ENCODE measurements at regions not wholly inside any gene's neighbourhood (a gene's known extent, or its start where the extent isn't known, plus 50 kb on each side); places are given as distances from the start of the nearest gene placed in this dataset.

GRCh38 chr14:81970307-81970706, 436.7 kb upstream of the SEL1L start:
- DNase-seq (ENCODE audit: low spot score) (no peak), ATAC-seq (ENCODE audit: low read depth) (no peak)
- no peak for TF ChIP-seq CTCF (IDR thresholded peaks at IDR 0.05; ENCODE audit: poor library complexity, severe bottlenecking)
- Histone ChIP-seq H3K4me1 (ENCODE audit: insufficient read depth, poor library complexity, severe bottlenecking) (no peaks in the 10 kb centered on the region), H3K27ac (ENCODE audit: poor library complexity, severe bottlenecking) (no peak overlapping the region), H3K9me3 (ENCODE audit: severe bottlenecking) (no peaks in the 10 kb centered on the region), H3K4me3 (ENCODE audit: severe bottlenecking) (no peak overlapping the region), H3K36me3 (ENCODE audit: low read depth) (no peaks in the 10 kb centered on the region), H3K27me3 (ENCODE audit: insufficient read depth, poor library complexity, severe bottlenecking) (no peaks in the 10 kb centered on the region)

GRCh38 chr14:81971911-81972310, 438.3 kb upstream of the SEL1L start:
- Histone ChIP-seq H3K9me3 (ENCODE audit: severe bottlenecking) (no peaks in the 10 kb centered on the region), H3K36me3 (ENCODE audit: low read depth) (no peaks in the 10 kb centered on the region), H3K27ac (ENCODE audit: poor library complexity, severe bottlenecking) (no peak overlapping the region), H3K4me3 (ENCODE audit: severe bottlenecking) (no peak overlapping the region), H3K27me3 (ENCODE audit: insufficient read depth, poor library complexity, severe bottlenecking) (no peaks in the 10 kb centered on the region), H3K4me1 (ENCODE audit: insufficient read depth, poor library complexity, severe bottlenecking) (no peaks in the 10 kb centered on the region)
- DNase-seq (ENCODE audit: low spot score), result no peak
- TF ChIP-seq CTCF (IDR thresholded peaks at IDR 0.05; ENCODE audit: poor library complexity, severe bottlenecking), result no peak
- ATAC-seq (ENCODE audit: low read depth), result no peak

GRCh38 chr14:81972601-81973000, 438.9 kb upstream of the SEL1L start:
- no peak overlapping the region for H3K4me3 ChIP-seq (ENCODE audit: severe bottlenecking)
- no peaks in the 10 kb centered on the region for H3K27me3 ChIP-seq (ENCODE audit: insufficient read depth, poor library complexity, severe bottlenecking)
- no peaks in the 10 kb centered on the region for H3K36me3 ChIP-seq (ENCODE audit: low read depth)
- DNase-seq (ENCODE audit: low spot score) (no peak), ATAC-seq (ENCODE audit: low read depth) (no peak)
- no peak for TF ChIP-seq CTCF (IDR thresholded peaks at IDR 0.05; ENCODE audit: poor library complexity, severe bottlenecking)
- H3K27ac ChIP-seq (ENCODE audit: poor library complexity, severe bottlenecking), result no peak overlapping the region
- no peaks in the 10 kb centered on the region for H3K4me1 ChIP-seq (ENCODE audit: insufficient read depth, poor library complexity, severe bottlenecking)
- H3K9me3 ChIP-seq (ENCODE audit: severe bottlenecking), result no peaks in the 10 kb centered on the region

- no peak for TF ChIP-seq CTCF (IDR thresholded peaks at IDR 0.05; ENCODE audit: poor library complexity, severe bottlenecking)
- Histone ChIP-seq H3K27ac (ENCODE audit: poor library complexity, severe bottlenecking) (no peak overlapping the region), H3K4me3 (ENCODE audit: severe bottlenecking) (no peak overlapping the region), H3K9me3 (ENCODE audit: severe bottlenecking) (no peaks in the 10 kb centered on the region), H3K4me1 (ENCODE audit: insufficient read depth, poor library complexity, severe bottlenecking) (no peaks in the 10 kb centered on the region), H3K27me3 (ENCODE audit: insufficient read depth, poor library complexity, severe bottlenecking) (no peaks in the 10 kb centered on the region), H3K36me3 (ENCODE audit: low read depth) (no peaks in the 10 kb centered on the region)
- ATAC-seq (ENCODE audit: low read depth), result no peak
- no peak for DNase-seq (ENCODE audit: low spot score)
Observed at GRCh38 chr14:81974543-81974942, 440.9 kb upstream of the SEL1L start.

- no peaks in the 10 kb centered on the region for H3K36me3 ChIP-seq (ENCODE audit: low read depth)
- DNase-seq (ENCODE audit: low spot score) (no peak), ATAC-seq (ENCODE audit: low read depth) (no peak)
- no peak overlapping the region for H3K27ac ChIP-seq (ENCODE audit: poor library complexity, severe bottlenecking)
- H3K4me3 ChIP-seq (ENCODE audit: severe bottlenecking), result no peak overlapping the region
- TF ChIP-seq CTCF (IDR thresholded peaks at IDR 0.05; ENCODE audit: poor library complexity, severe bottlenecking), result no peak
- H3K4me1 ChIP-seq (ENCODE audit: insufficient read depth, poor library complexity, severe bottlenecking), result no peaks in the 10 kb centered on the region
- H3K27me3 ChIP-seq (ENCODE audit: insufficient read depth, poor library complexity, severe bottlenecking), result no peaks in the 10 kb centered on the region
- H3K9me3 ChIP-seq (ENCODE audit: severe bottlenecking), result no peaks in the 10 kb centered on the region
Observed at GRCh38 chr14:81980601-81981306, 447.1 kb upstream of the SEL1L start.

Data from RWPE2 (cell line).